ENCODE measurements at regions not wholly inside any gene's neighbourhood (a gene's known extent, or its start where the extent isn't known, plus 50 kb on each side); places are given as distances from the start of the nearest gene placed in this dataset.

- 84 to 94% methylated on average over 5 of the region's 5 CpGs for WGBS, 2 donors
- TF ChIP-seq, protein P1, sequence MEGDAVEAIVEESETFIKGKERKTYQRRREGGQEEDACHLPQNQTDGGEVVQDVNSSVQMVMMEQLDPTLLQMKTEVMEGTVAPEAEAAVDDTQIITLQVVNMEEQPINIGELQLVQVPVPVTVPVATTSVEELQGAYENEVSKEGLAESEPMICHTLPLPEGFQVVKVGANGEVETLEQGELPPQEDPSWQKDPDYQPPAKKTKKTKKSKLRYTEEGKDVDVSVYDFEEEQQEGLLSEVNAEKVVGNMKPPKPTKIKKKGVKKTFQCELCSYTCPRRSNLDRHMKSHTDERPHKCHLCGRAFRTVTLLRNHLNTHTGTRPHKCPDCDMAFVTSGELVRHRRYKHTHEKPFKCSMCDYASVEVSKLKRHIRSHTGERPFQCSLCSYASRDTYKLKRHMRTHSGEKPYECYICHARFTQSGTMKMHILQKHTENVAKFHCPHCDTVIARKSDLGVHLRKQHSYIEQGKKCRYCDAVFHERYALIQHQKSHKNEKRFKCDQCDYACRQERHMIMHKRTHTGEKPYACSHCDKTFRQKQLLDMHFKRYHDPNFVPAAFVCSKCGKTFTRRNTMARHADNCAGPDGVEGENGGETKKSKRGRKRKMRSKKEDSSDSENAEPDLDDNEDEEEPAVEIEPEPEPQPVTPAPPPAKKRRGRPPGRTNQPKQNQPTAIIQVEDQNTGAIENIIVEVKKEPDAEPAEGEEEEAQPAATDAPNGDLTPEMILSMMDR (IDR thresholded peaks at IDR 0.05; ENCODE audit: control extremely low read depth, extremely low read depth), result no peak
- Histone ChIP-seq H3K9me3 (ENCODE audit: control insufficient read depth in 4 of 4, insufficient read depth in 3 of 4, low read length in 3 of 4) (peaks cover 0 to 2% (median 0%) of the 10 kb centered on the region in 4 donors), H3K4me1 (ENCODE audit: control insufficient read depth in 5 of 5, insufficient read depth in 5 of 5, low read length in 5 of 5) (no peaks in the 10 kb centered on the region), H3K4me3 (no peak overlapping the region), H3K9ac (ENCODE audit: insufficient read depth in 1 of 2, low read length in 2 of 2) (no peak overlapping the region), H3K36me3 (ENCODE audit: control insufficient read depth in 4 of 4, insufficient read depth in 4 of 4, low read length in 4 of 4) (no peaks in the 10 kb centered on the region), H3K27me3 (ENCODE audit: control insufficient read depth in 3 of 3, insufficient read depth in 3 of 3, low read length in 2 of 3) (peaks cover 0 to under 1% (median 0%) of the 10 kb centered on the region in 3 donors), H3K27ac (ENCODE audit: low read depth in 1 of 2, low read length in 1 of 2) (no peak overlapping the region)
- DNase-seq, result no peak
- ATAC-seq (ENCODE audit: insufficient read depth, low FRiP score), result no peak
These were observed 99.3 kb downstream of the ABHD5 start for GRCh38 chr3:43790060-43790459.

DNA sequence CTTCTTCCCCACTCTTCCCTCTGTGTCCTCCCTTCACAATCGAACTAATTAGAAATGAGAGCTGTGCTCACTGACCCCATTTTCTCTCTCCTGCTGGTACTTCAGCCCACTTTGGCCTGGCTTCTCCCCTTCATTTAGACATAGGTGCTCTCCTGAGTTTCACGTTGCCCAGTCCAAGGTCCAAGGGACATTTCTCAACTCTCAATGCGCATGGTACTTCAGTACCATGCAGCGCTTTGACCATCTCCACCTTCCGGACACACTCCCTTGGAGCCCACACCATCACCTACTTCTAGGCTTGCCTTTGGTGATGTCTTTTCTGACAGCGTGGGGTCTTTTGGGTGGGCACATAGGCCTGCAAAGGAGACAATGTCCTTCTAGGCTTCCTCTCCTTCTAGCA, 99.7 kb downstream of the ABHD5 start:
- H3K4me1 ChIP-seq (ENCODE audit: control insufficient read depth in 5 of 5, insufficient read depth in 5 of 5, low read length in 5 of 5), result no peaks in the 10 kb centered on the region
- no peaks in the 10 kb centered on the region for H3K36me3 ChIP-seq (ENCODE audit: control insufficient read depth in 4 of 4, insufficient read depth in 4 of 4, low read length in 4 of 4)
- ATAC-seq (ENCODE audit: insufficient read depth, low FRiP score) (no peak), DNase-seq (no peak)
- TF ChIP-seq, protein P1 (IDR thresholded peaks at IDR 0.05; ENCODE audit: control extremely low read depth, extremely low read depth), result no peak
- no peak overlapping the region for H3K27ac ChIP-seq (ENCODE audit: low read depth in 1 of 2, low read length in 1 of 2)
- no peaks in the 10 kb centered on the region for H3K9me3 ChIP-seq (ENCODE audit: control insufficient read depth in 4 of 4, insufficient read depth in 3 of 4, low read length in 3 of 4)
- H3K27me3 ChIP-seq (ENCODE audit: control insufficient read depth in 3 of 3, insufficient read depth in 3 of 3, low read length in 2 of 3), result peaks cover 0 to 2% (median 0%) of the 10 kb centered on the region in 3 donors
- H3K4me3 ChIP-seq, result no peak overlapping the region
- 91 to 95% methylated on average over 6 of the region's 6 CpGs for WGBS, 2 donors
- H3K9ac ChIP-seq (ENCODE audit: insufficient read depth in 1 of 2, low read length in 2 of 2), result no peak overlapping the region

- no peak overlapping the region for H3K27ac ChIP-seq (ENCODE audit: low read depth in 1 of 2, low read length in 1 of 2)
- H3K4me3 ChIP-seq, result no peak overlapping the region
- H3K9me3 ChIP-seq (ENCODE audit: control insufficient read depth in 4 of 4, insufficient read depth in 3 of 4, low read length in 3 of 4), result peaks cover 0 to 2% (median 0%) of the 10 kb centered on the region in 4 donors
- TF ChIP-seq, protein P1 (IDR thresholded peaks at IDR 0.05; ENCODE audit: control extremely low read depth, extremely low read depth), result no peak
- H3K9ac ChIP-seq (ENCODE audit: insufficient read depth in 1 of 2, low read length in 2 of 2), result no peak overlapping the region
- H3K36me3 ChIP-seq (ENCODE audit: control insufficient read depth in 4 of 4, insufficient read depth in 4 of 4, low read length in 4 of 4), result no peaks in the 10 kb centered on the region
- DNase-seq (no peak), ATAC-seq (ENCODE audit: insufficient read depth, low FRiP score) (no peak)
- H3K27me3 ChIP-seq (ENCODE audit: control insufficient read depth in 3 of 3, insufficient read depth in 3 of 3, low read length in 2 of 3), result peaks cover 0 to 2% (median 0%) of the 10 kb centered on the region in 3 donors
- no peaks in the 10 kb centered on the region for H3K4me1 ChIP-seq (ENCODE audit: control insufficient read depth in 5 of 5, insufficient read depth in 5 of 5, low read length in 5 of 5)
These were observed 100.5 kb downstream of the ABHD5 start for GRCh38 chr3:43791246-43791645.

GRCh38 chr3:43792904-43793303, 102.2 kb downstream of the ABHD5 start:
- H3K27me3 ChIP-seq (ENCODE audit: control insufficient read depth in 3 of 3, insufficient read depth in 3 of 3, low read length in 2 of 3), result peaks cover 0 to 2% (median 0%) of the 10 kb centered on the region in 3 donors
- H3K4me3 ChIP-seq, result no peak overlapping the region
- no peak overlapping the region for H3K9ac ChIP-seq (ENCODE audit: insufficient read depth in 1 of 2, low read length in 2 of 2)
- DNase-seq (no peak), ATAC-seq (ENCODE audit: insufficient read depth, low FRiP score) (no peak)
- no peaks in the 10 kb centered on the region for H3K36me3 ChIP-seq (ENCODE audit: control insufficient read depth in 4 of 4, insufficient read depth in 4 of 4, low read length in 4 of 4)
- H3K4me1 ChIP-seq (ENCODE audit: control insufficient read depth in 5 of 5, insufficient read depth in 5 of 5, low read length in 5 of 5), result no peaks in the 10 kb centered on the region
- no peak overlapping the region for H3K27ac ChIP-seq (ENCODE audit: low read depth in 1 of 2, low read length in 1 of 2)
- H3K9me3 ChIP-seq (ENCODE audit: control insufficient read depth in 4 of 4, insufficient read depth in 3 of 4, low read length in 3 of 4), result peaks cover 0 to 2% (median 0%) of the 10 kb centered on the region in 4 donors
- WGBS, 2 donors, result 32 to 44% methylated on average over 2 of the region's 2 CpGs
- TF ChIP-seq, protein P1 (IDR thresholded peaks at IDR 0.05; ENCODE audit: control extremely low read depth, extremely low read depth), result no peak

Data from lung (tissue), 11 donors.